PC-3 (cell line): ENCODE measurements at regions not wholly inside any gene's neighbourhood (a gene's known extent, or its start where the extent isn't known, plus 50 kb on each side); places are given as distances from the start of the nearest gene placed in this dataset.
A peak's percentile ranks its signal among the peaks of the same experiment; 100 is the strongest.

Source experiments
- ATAC-seq: fragments of 200-7000 bp; cut with Tn5 transposase; 2 replicates; pipeline ENCODE4 v1.9.1; 2020; ENCODE audit warnings: mild to moderate bottlenecking, moderate library complexity
- BruUV-seq: library from RNA; stranded (reverse); fragments of 400-500 nt; replicated peaks from 2 replicates; lab custom pipeline; 2021; lab: Mats Ljungman, UMichigan
- CTCF ChIA-PET: fragments of 300-600 bp; sonication (Branson Sonifier 250); formaldehyde crosslinking; loops from one replicate; lab custom pipeline; 2022; ENCODE audit warnings: antibody characterized with exemption; lab: Charles Lee
- POLR2A ChIA-PET: fragments of 300-600 bp; sonication (Branson Sonifier 250); formaldehyde crosslinking; loops from one replicate; lab custom pipeline; 2022; ENCODE audit warnings: antibody characterized with exemption; ENCODE audit not compliant: unreplicated experiment; lab: Charles Lee
- DNase-seq: peaks from one replicate; pipeline ENCODE4 v3.0.0-alpha.2; 2015
- H2AFZ ChIP-seq: fragments of 300-600 bp; sonication (generic); 2 replicates; pipeline ENCODE4 v1.6.0; 2016; ENCODE audit warnings: antibody characterized with exemption, low read length
- H3F3A ChIP-seq: fragments of 300-600 bp; sonication (generic); one replicate; pipeline ENCODE4 v1.6.0; 2017; ENCODE audit warnings: antibody characterized with exemption, low read length, control low read depth, mild to moderate bottlenecking; ENCODE audit not compliant: unreplicated experiment
- H3K27ac ChIP-seq: fragments of 300-600 bp; sonication (generic); 2 replicates; pipeline ENCODE4 v1.5.1; 2016; ENCODE audit warnings: mild to moderate bottlenecking, low read length
- H3K27me3 ChIP-seq: fragments of 300-600 bp; sonication (generic); 2 replicates; pipeline ENCODE4 v1.6.1; 2016; ENCODE audit warnings: low read length, mixed read lengths
- H3K36me3 ChIP-seq: fragments of 300-600 bp; sonication (generic); 2 replicates; pipeline ENCODE4 v1.6.1; 2016; ENCODE audit warnings: low read depth, mixed run types, low read length, mixed read lengths
- H3K4me1 ChIP-seq: fragments of 300-600 bp; sonication (generic); 2 replicates; pipeline ENCODE4 v1.5.1; 2016; ENCODE audit warnings: low read length; ENCODE audit not compliant: insufficient read depth
- H3K4me2 ChIP-seq: fragments of 300-600 bp; sonication (generic); 2 replicates; pipeline ENCODE4 v1.6.0; 2016; ENCODE audit warnings: low read length
- H3K4me3 ChIP-seq: fragments of 300-600 bp; sonication (generic); 2 replicates; pipeline ENCODE4 v1.5.1; 2016; ENCODE audit warnings: mild to moderate bottlenecking, low read length, mixed read lengths
- H3K79me2 ChIP-seq: fragments of 300-600 bp; sonication (generic); 2 replicates; pipeline ENCODE4 v1.6.1; 2017; ENCODE audit warnings: low read length, mixed read lengths
- H3K9ac ChIP-seq: fragments of 300-600 bp; sonication (generic); 2 replicates; pipeline ENCODE4 v1.6.0; 2016; ENCODE audit warnings: mild to moderate bottlenecking, low read length
- H3K9me2 ChIP-seq: fragments of 300-600 bp; sonication (generic); replicated peaks from 2 replicates; pipeline ENCODE4 v1.6.1; 2016; ENCODE audit warnings: mixed run types, low read length, mixed read lengths
- H3K9me3 ChIP-seq: fragments of 300-600 bp; sonication (generic); 2 replicates; pipeline ENCODE4 v1.6.1; 2016; ENCODE audit warnings: low read length, mixed read lengths
- H4K20me1 ChIP-seq: fragments of 300-600 bp; sonication (generic); 2 replicates; pipeline ENCODE4 v1.6.1; 2016; ENCODE audit warnings: low read length, mixed read lengths
- EZH2 ChIP-seq: fragments of 300-600 bp; sonication (generic); IDR thresholded peaks from one replicate; pipeline ENCODE4 v1.6.1; 2017; ENCODE audit warnings: antibody characterized with exemption, mild to moderate bottlenecking, low read length; ENCODE audit not compliant: unreplicated experiment
- EZH2phosphoT487 ChIP-seq: fragments of 300-600 bp; sonication (generic); IDR thresholded peaks from 2 replicates; pipeline ENCODE4 v1.6.1; 2018; ENCODE audit warnings: mild to moderate bottlenecking, antibody characterized with exemption, low read length, borderline replicate concordance
- intact Hi-C: fragments of 100-400 bp; cut with micrococcal nuclease; formaldehyde crosslinking; loops from 2 replicates; pipeline ENCODE4 v1.9.0; 2023
- TF ChIP-seq, protein P1 (sequence below): fragments of 300-600 bp; sonication (generic); conservative IDR thresholded peaks from 2 replicates; pipeline ENCODE4 v1.5.1; 2017; ENCODE audit warnings: antibody characterized with exemption, low read depth, mild to moderate bottlenecking, low read length

GRCh38 chr2:167851323-167851860 is 396.0 kb downstream of the STK39 start:
- Histone ChIP-seq H3F3A (no peaks in the 10 kb centered on the region), H3K27ac (no peak overlapping the region), H4K20me1 (no peaks in the 10 kb centered on the region), H3K36me3 (no peaks in the 10 kb centered on the region), H3K9ac (no peak overlapping the region), H3K9me2 (no peaks in the 10 kb centered on the region), H3K27me3 (no peaks in the 10 kb centered on the region), H3K4me2 (no peak overlapping the region), H3K79me2 (no peaks in the 10 kb centered on the region), H2AFZ (no peak overlapping the region), H3K9me3 (no peaks in the 10 kb centered on the region), H3K4me3 (no peak overlapping the region), H3K4me1 (no peaks in the 10 kb centered on the region)
- TF ChIP-seq EZH2 (no peak), EZH2phosphoT487 (no peak)
- TF ChIP-seq, protein P1, sequence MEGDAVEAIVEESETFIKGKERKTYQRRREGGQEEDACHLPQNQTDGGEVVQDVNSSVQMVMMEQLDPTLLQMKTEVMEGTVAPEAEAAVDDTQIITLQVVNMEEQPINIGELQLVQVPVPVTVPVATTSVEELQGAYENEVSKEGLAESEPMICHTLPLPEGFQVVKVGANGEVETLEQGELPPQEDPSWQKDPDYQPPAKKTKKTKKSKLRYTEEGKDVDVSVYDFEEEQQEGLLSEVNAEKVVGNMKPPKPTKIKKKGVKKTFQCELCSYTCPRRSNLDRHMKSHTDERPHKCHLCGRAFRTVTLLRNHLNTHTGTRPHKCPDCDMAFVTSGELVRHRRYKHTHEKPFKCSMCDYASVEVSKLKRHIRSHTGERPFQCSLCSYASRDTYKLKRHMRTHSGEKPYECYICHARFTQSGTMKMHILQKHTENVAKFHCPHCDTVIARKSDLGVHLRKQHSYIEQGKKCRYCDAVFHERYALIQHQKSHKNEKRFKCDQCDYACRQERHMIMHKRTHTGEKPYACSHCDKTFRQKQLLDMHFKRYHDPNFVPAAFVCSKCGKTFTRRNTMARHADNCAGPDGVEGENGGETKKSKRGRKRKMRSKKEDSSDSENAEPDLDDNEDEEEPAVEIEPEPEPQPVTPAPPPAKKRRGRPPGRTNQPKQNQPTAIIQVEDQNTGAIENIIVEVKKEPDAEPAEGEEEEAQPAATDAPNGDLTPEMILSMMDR = no peak
- ATAC-seq (no peak), DNase-seq (no peak)
- intact Hi-C loops = no loop called here
- POLR2A ChIA-PET = interaction anchor here (0.7 kb wide), 1 partner anchor 25 kb away, joined by 5 read pairs; no protein-coding TSS in a partner anchor
- no TSS peak for BruUV-seq
- CTCF ChIA-PET = no interaction called here

DNA sequence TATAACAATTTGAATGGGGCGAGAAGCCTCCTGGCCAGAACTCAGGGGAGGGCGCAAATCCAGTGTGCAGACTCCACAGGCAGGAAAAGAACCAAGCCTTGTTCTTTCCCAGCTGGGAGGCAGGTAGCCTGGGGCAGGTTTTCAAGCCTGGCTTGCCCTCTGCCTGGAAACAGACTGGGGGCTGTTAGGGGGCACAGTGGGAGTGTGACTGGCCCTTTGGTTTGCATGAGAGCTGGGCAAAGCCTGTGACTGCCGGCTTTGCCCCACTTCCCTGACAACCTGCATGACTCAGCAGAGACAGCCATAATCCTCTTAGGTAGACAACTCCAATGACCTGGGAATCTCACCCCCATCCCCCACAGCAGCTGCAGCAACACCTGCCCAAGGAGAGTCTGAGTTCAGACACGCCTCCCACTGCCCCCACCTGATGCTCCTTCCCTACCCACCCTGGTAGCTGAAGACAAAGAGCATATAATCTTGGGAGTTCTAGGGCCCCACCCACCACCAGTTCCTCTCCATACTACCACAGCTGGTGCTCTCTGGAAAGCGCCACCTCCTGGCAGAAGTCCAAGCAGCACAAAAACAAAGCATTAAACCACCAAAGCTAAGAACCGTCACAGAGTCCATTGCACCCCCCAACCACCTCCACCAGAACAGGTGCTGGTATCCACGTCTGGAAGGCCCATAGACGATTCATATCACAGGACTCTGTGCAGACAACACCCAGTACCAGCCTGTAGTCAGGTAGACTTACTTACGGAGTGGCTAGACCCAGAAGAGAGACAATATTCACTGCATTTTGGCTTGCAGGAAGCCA is 402.5 kb downstream of the STK39 start:
- no peak overlapping the region for H3K4me2 ChIP-seq
- H3F3A ChIP-seq = no peaks in the 10 kb centered on the region
- H3K4me3 ChIP-seq = no peak overlapping the region
- DNase-seq (peak; percentile 11), ATAC-seq (no peak)
- CTCF ChIA-PET = interaction anchor here (0.6 kb wide), 1 partner anchor 274 kb away, joined by 3 read pairs; no protein-coding TSS in a partner anchor
- no peaks in the 10 kb centered on the region for H3K27me3 ChIP-seq
- no peaks in the 10 kb centered on the region for H3K9me2 ChIP-seq
- H3K4me1 ChIP-seq = no peaks in the 10 kb centered on the region
- intact Hi-C loops = no loop called here
- TF ChIP-seq EZH2 (no peak), EZH2phosphoT487 (no peak)
- TF ChIP-seq, protein P1 = peak; percentile 39; the same call in 1 of the 2 replicates
- no peaks in the 10 kb centered on the region for H3K9me3 ChIP-seq
- H4K20me1 ChIP-seq = no peaks in the 10 kb centered on the region
- H3K27ac ChIP-seq = no peak overlapping the region
- H2AFZ ChIP-seq = peak overlapping the region; percentile 61
- no peak overlapping the region for H3K9ac ChIP-seq
- H3K79me2 ChIP-seq = no peaks in the 10 kb centered on the region
- no peaks in the 10 kb centered on the region for H3K36me3 ChIP-seq
- POLR2A ChIA-PET = no interaction called here
- no TSS peak for BruUV-seq

- H3K27me3 ChIP-seq = no peaks in the 10 kb centered on the region
- TF ChIP-seq, protein P1 = no peak
- TF ChIP-seq EZH2phosphoT487 = no peak
- H3K27ac ChIP-seq = no peak overlapping the region
- H3K4me3 ChIP-seq = no peak overlapping the region
- BruUV-seq = no TSS peak
- CTCF ChIA-PET = no interaction called here
- ATAC-seq (no peak), DNase-seq (no peak)
- no peaks in the 10 kb centered on the region for H3F3A ChIP-seq
- H3K79me2 ChIP-seq = no peaks in the 10 kb centered on the region
- H3K9ac ChIP-seq = no peak overlapping the region
- H3K4me1 ChIP-seq = no peaks in the 10 kb centered on the region
- intact Hi-C loops = no loop called here
- no peak overlapping the region for H3K4me2 ChIP-seq
- H3K9me2 ChIP-seq = no peaks in the 10 kb centered on the region
- H2AFZ ChIP-seq = no peak overlapping the region
- no peaks in the 10 kb centered on the region for H3K9me3 ChIP-seq
- POLR2A ChIA-PET = no interaction called here
- no peaks in the 10 kb centered on the region for H3K36me3 ChIP-seq
- H4K20me1 ChIP-seq = no peaks in the 10 kb centered on the region
Observed at GRCh38 chr2:167843657-167844056, 403.7 kb downstream of the STK39 start.
